Activated CD8-positive, alpha-beta T cell treated with anti-CD3 and anti-CD28 coated beads for 36 hours (primary cell): ENCODE measurements at regions not wholly inside any gene's neighbourhood (a gene's known extent, or its start where the extent isn't known, plus 50 kb on each side); places are given as distances from the start of the nearest gene placed in this dataset.

Source experiments
- ATAC-seq: fragments of 200-7000 bp; cut with Tn5 transposase; one replicate; pipeline ENCODE4 v1.10.0; 2021; ENCODE audit warnings: mild to moderate bottlenecking, moderate library complexity
- CTCF ChIA-PET: fragments of 350-600 bp; sonication (Branson Sonifier 250); formaldehyde crosslinking; loops from one replicate; lab custom pipeline; 2021; ENCODE audit warnings: antibody characterized with exemption; lab: Charles Lee
- POLR2A ChIA-PET: fragments of 350-600 bp; sonication (Branson Sonifier 250); formaldehyde crosslinking; loops from one replicate; lab custom pipeline; 2021; ENCODE audit warnings: antibody characterized with exemption; lab: Charles Lee
- DNase-seq: peaks from one replicate; pipeline ENCODE4 v3.0.0-alpha.2; 2020
- H3K27ac Mint-ChIP-seq: one replicate; pipeline ENCODE4 v1.8.0; 2021; ENCODE audit warnings: mild to moderate bottlenecking, mixed read lengths
- H3K27me3 Mint-ChIP-seq: one replicate; pipeline ENCODE4 v1.8.0; 2021; ENCODE audit warnings: mixed read lengths
- H3K36me3 Mint-ChIP-seq: one replicate; pipeline ENCODE4 v1.8.0; 2021; ENCODE audit warnings: low read depth, mixed read lengths
- H3K4me1 Mint-ChIP-seq: one replicate; pipeline ENCODE4 v1.8.0; 2021; ENCODE audit warnings: low read depth, mixed read lengths
- H3K4me3 Mint-ChIP-seq: one replicate; pipeline ENCODE4 v1.8.0; 2021; ENCODE audit warnings: mild to moderate bottlenecking, moderate library complexity, mixed read lengths
- H3K9me3 Mint-ChIP-seq: one replicate; pipeline ENCODE4 v1.8.0; 2021; ENCODE audit warnings: mixed read lengths
- intact Hi-C: fragments of 100-400 bp; cut with micrococcal nuclease; formaldehyde crosslinking; loops from one replicate; pipeline ENCODE4 v1.10.0; 2022
- TF ChIP-seq, protein P1 (sequence below): fragments of 200-600 bp; IDR thresholded peaks from one replicate; pipeline ENCODE4 v1.8.0; 2022; ENCODE audit warnings: antibody characterized with exemption, mild to moderate bottlenecking

DNA sequence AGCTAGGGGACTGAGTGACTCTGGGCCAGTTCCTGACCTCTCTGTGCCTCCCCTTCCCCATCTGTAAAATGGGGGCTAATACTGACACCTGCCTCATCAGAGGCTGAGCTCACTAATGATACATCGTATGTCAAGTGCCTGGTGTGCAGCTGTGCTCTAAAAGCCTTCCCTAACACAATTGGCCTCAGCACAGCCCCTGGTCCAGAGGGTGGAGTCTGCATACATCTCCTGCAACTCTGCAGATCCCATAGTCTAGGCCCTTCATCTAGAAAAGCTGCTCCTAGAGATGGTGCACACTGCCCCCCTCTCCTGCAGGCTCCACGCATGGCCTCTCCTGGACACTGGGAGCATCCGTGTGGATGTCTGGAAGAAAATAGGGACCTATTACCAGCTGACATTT lies 255.0 kb downstream of the RPS24 start:
- Mint-ChIP-seq H3K4me1 (no peaks in the 10 kb centered on the region), H3K4me3 (no peak overlapping the region), H3K9me3 (no peaks in the 10 kb centered on the region), H3K27me3 (no peaks in the 10 kb centered on the region), H3K36me3 (no peaks in the 10 kb centered on the region), H3K27ac (no peak overlapping the region)
- no peak for ATAC-seq
- ChIA-PET CTCF (no interaction called here), POLR2A (no interaction called here)
- TF ChIP-seq, protein P1, sequence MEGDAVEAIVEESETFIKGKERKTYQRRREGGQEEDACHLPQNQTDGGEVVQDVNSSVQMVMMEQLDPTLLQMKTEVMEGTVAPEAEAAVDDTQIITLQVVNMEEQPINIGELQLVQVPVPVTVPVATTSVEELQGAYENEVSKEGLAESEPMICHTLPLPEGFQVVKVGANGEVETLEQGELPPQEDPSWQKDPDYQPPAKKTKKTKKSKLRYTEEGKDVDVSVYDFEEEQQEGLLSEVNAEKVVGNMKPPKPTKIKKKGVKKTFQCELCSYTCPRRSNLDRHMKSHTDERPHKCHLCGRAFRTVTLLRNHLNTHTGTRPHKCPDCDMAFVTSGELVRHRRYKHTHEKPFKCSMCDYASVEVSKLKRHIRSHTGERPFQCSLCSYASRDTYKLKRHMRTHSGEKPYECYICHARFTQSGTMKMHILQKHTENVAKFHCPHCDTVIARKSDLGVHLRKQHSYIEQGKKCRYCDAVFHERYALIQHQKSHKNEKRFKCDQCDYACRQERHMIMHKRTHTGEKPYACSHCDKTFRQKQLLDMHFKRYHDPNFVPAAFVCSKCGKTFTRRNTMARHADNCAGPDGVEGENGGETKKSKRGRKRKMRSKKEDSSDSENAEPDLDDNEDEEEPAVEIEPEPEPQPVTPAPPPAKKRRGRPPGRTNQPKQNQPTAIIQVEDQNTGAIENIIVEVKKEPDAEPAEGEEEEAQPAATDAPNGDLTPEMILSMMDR: no peak
- DNase-seq: no peak
- intact Hi-C loops: no loop called here

DNA sequence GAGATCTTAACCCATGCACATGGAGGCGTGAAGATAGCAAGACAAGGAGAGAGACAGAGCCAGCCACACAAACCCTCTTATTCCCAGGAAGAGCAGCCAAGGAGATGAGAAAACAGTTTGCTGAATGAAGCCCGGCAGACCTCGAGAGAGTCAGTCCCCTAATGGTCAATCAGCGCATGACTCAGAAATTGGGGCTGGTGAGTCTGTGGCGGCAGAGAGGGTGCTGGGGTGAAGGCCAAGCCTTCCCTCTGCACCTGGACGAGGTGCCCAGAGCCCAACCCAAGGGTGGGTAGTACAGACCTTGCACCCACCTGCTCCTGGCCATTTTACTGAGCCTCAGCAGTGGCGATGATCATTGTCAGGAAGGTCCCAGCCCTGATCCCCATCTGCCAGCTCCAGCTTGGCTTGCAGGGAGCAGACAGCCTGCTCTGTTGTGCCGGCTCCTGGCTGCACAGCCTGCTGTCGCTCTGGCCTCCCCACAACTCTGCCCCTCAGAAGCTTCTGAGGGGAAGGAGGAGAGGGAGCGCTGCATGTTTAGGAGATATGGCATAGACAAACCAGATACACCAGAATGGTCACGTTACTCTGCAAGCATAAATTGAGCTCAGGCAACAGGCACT lies 256.6 kb downstream of the RPS24 start:
- H3K27ac Mint-ChIP-seq: no peak overlapping the region
- intact Hi-C loops: no loop called here
- CTCF ChIA-PET: interaction anchor here (1.1 to 1.4 kb wide), 2 partner anchors 13 to 40 kb away, joined by 3 to 4 read pairs; no protein-coding TSS in a partner anchor
- ATAC-seq (no peak), DNase-seq (no peak)
- no peaks in the 10 kb centered on the region for H3K36me3 Mint-ChIP-seq
- no peak overlapping the region for H3K4me3 Mint-ChIP-seq
- no peaks in the 10 kb centered on the region for H3K27me3 Mint-ChIP-seq
- no peaks in the 10 kb centered on the region for H3K4me1 Mint-ChIP-seq
- TF ChIP-seq, protein P1: no peak
- POLR2A ChIA-PET: no interaction called here
- no peaks in the 10 kb centered on the region for H3K9me3 Mint-ChIP-seq

DNA sequence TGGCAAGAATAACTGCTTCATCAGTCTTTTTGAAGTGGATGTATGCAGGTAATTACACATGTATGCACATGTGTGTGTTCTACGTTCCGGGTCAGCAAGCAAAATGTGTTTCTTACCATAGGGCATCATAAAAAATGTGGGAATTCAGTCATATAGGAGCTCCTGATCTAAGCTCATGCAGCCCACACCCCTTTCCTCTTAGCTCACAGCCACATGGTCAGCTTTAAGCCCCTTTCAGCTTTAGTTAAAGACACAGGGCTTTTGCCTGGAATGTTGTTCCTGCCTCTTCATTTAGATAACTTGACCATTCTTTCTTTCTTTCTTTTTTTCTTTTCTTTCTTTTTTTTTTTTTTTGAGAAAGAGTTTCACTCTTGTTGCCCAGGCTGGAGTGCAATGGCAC lies 258.1 kb downstream of the RPS24 start:
- ATAC-seq (no peak), DNase-seq (no peak)
- no peaks in the 10 kb centered on the region for H3K36me3 Mint-ChIP-seq
- intact Hi-C loops: no loop called here
- ChIA-PET POLR2A (interaction anchor here (1.1 kb wide), 1 partner anchor 10 kb away, joined by 3 read pairs; no protein-coding TSS in a partner anchor), CTCF (no interaction called here)
- H3K27ac Mint-ChIP-seq: no peak overlapping the region
- H3K9me3 Mint-ChIP-seq: no peaks in the 10 kb centered on the region
- H3K4me1 Mint-ChIP-seq: no peaks in the 10 kb centered on the region
- TF ChIP-seq, protein P1: no peak
- H3K4me3 Mint-ChIP-seq: no peak overlapping the region
- H3K27me3 Mint-ChIP-seq: no peaks in the 10 kb centered on the region

DNA sequence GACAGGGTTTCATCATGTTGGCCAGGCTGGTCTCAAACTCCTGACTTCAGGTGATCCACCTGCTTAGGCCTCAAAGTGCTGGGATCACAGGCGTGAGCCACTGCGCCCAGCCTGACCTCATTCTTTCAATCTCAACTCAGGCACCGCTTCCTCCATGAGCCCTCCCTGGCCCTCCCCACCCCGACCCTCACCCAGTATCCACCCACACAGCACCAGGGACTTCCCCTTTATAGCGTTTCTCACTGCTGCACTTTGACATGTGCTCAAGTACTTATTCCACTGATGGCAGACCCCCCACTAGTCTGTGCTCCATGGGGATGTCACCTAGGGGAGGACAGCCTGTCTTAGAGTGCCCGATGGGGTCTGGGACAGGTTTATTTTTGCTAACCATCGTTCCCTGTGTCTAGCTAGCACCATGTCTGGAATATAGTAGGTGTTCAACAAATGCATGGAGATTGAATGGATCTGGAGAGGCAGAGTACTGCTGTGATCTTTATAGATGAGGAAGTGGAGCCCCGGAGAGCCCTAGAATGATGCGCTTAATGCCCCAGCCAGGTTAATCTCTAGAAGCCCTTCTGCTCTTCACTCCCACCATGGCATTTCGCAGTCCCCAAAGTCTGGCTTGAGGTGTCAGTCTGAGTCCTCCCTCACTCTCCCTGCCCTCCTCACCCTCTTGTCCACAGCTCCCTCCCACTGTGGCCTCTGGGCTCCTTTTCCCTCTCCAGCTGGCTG lies 258.8 kb downstream of the RPS24 start:
- H3K36me3 Mint-ChIP-seq: no peaks in the 10 kb centered on the region
- TF ChIP-seq, protein P1: no peak
- intact Hi-C loops: no loop called here
- H3K27me3 Mint-ChIP-seq: no peaks in the 10 kb centered on the region
- H3K27ac Mint-ChIP-seq: no peak overlapping the region
- no peaks in the 10 kb centered on the region for H3K9me3 Mint-ChIP-seq
- ChIA-PET CTCF (interaction anchor here (1.1 kb wide), 1 partner anchor 10 kb away, joined by 5 read pairs; no protein-coding TSS in a partner anchor), POLR2A (interaction anchor here (1.1 kb wide), 1 partner anchor 11 kb away, joined by 3 read pairs; no protein-coding TSS in a partner anchor)
- DNase-seq (peak; percentile 22), ATAC-seq (peak; percentile 24)
- no peak overlapping the region for H3K4me3 Mint-ChIP-seq
- no peaks in the 10 kb centered on the region for H3K4me1 Mint-ChIP-seq
